Uterus (tissue), 3 donors: ENCODE measurements at regions not wholly inside any gene's neighbourhood (a gene's known extent, or its start where the extent isn't known, plus 50 kb on each side); places are given as distances from the start of the nearest gene placed in this dataset.

ENCODE experiments used
- DNase-seq, 2 donors: peaks; one replicate each; pipeline ENCODE4 v3.0.0-alpha.2; 2019 to 2020
- H3K27ac ChIP-seq, 2 donors: fragments of 200-600 bp; sonication (generic); 1 replicate in 1 of 2; 2 replicates in 1 of 2; pipeline ENCODE4 v1.5.1; 2016 to 2018
- H3K27me3 ChIP-seq, 2 donors: fragments of 200-600 bp; sonication (generic); one replicate each; pipeline ENCODE4 v1.5.1; 2018 to 2019; ENCODE audit warnings: control low read depth in 1 of 2
- H3K36me3 ChIP-seq, 2 donors: fragments of 200-600 bp; sonication (generic); one replicate each; pipeline ENCODE4 v1.5.1; 2019; ENCODE audit warnings: control low read depth in 1 of 2
- H3K4me1 ChIP-seq, 2 donors: fragments of 200-600 bp; sonication (generic); one replicate each; pipeline ENCODE4 v1.5.1; 2018 to 2019; ENCODE audit warnings: control low read depth in 1 of 2
- H3K4me3 ChIP-seq, 2 donors: fragments of 200-600 bp; sonication (generic); 1 replicate in 1 of 2; 2 replicates in 1 of 2; pipeline ENCODE4 v1.5.1; 2018 to 2019; ENCODE audit warnings: mild to moderate bottlenecking in 1 of 2
- H3K9me3 ChIP-seq, 2 donors: fragments of 200-600 bp; sonication (generic); one replicate each; pipeline ENCODE4 v1.5.1; 2019; ENCODE audit warnings: control low read depth in 1 of 2
- CTCF ChIP-seq, 4 experiments: fragments of 200-600 bp in 2 of 4; fragments of 450-650 bp in 2 of 4; sonication (generic) in 2 of 4; IDR thresholded peaks; one replicate each; pipeline ENCODE4 v1.5.1; 2016 to 2019; ENCODE audit warnings: antibody characterized with exemption in 4 of 4, mild to moderate bottlenecking in 2 of 4, moderate library complexity in 1 of 4
- POLR2A ChIP-seq, 2 donors: fragments of 450-650 bp; IDR thresholded peaks; one replicate each; pipeline ENCODE4 v1.6.1; 2016; ENCODE audit warnings: antibody characterized with exemption in 2 of 2, mild to moderate bottlenecking in 1 of 2, moderate library complexity in 1 of 2
- intact Hi-C: fragments of 100-400 bp; cut with DNase I; formaldehyde crosslinking; loops from one replicate; pipeline ENCODE4 v1.15.1; 2023; ENCODE audit warnings: low total_unique reads
- donor health status: DM: yes; HTN: yes; CAD: no.

- DNase-seq: no peak
- intact Hi-C loops: no loop called here
- Histone ChIP-seq H3K9me3 (no peaks in the 10 kb centered on the region), H3K27ac (no peak overlapping the region), H3K4me3 (no peak overlapping the region), H3K4me1 (no peaks in the 10 kb centered on the region), H3K36me3 (no peaks in the 10 kb centered on the region), H3K27me3 (no peaks in the 10 kb centered on the region)
- TF ChIP-seq CTCF (IDR thresholded peaks at IDR 0.05) (no peak), POLR2A (IDR thresholded peaks at IDR 0.05) (no peak)
These were observed 1717.9 kb downstream of the EFNA5 start for GRCh38 chr5:105952875-105953274.

GRCh38 chr5:105947461-105947860, 1723.3 kb downstream of the EFNA5 start:
- no peak for TF ChIP-seq CTCF (IDR thresholded peaks at IDR 0.05)
- no peak for TF ChIP-seq POLR2A (IDR thresholded peaks at IDR 0.05)
- no peaks in the 10 kb centered on the region for H3K27me3 ChIP-seq
- no peak for DNase-seq

GRCh38 chr5:105945203-105945972, 1725.3 kb downstream of the EFNA5 start:
- Histone ChIP-seq H3K4me3 (no peak overlapping the region), H3K4me1 (no peaks in the 10 kb centered on the region), H3K9me3 (no peaks in the 10 kb centered on the region), H3K27me3 (no peaks in the 10 kb centered on the region), H3K27ac (no peak overlapping the region), H3K36me3 (no peaks in the 10 kb centered on the region)
- TF ChIP-seq POLR2A (IDR thresholded peaks at IDR 0.05): no peak
- TF ChIP-seq CTCF (IDR thresholded peaks at IDR 0.05): no peak
- DNase-seq: no peak
- intact Hi-C loops: no loop called here

More at GRCh38 chr5:105947461-105947860, 1723.3 kb downstream of the EFNA5 start:
- intact Hi-C loops: no loop called here
- Histone ChIP-seq H3K27ac (no peak overlapping the region), H3K36me3 (no peaks in the 10 kb centered on the region), H3K4me1 (no peaks in the 10 kb centered on the region), H3K4me3 (no peak overlapping the region), H3K9me3 (no peaks in the 10 kb centered on the region)

GRCh38 chr5:105940181-105940580, 1730.6 kb downstream of the EFNA5 start:
- no peak for TF ChIP-seq POLR2A (IDR thresholded peaks at IDR 0.05)
- no peak for TF ChIP-seq CTCF (IDR thresholded peaks at IDR 0.05)
- no peaks in the 10 kb centered on the region for H3K9me3 ChIP-seq
- no peak for DNase-seq
- intact Hi-C loops: no loop called here
- no peaks in the 10 kb centered on the region for H3K27me3 ChIP-seq
- H3K27ac ChIP-seq: no peak overlapping the region
- no peak overlapping the region for H3K4me3 ChIP-seq
- no peaks in the 10 kb centered on the region for H3K36me3 ChIP-seq
- no peaks in the 10 kb centered on the region for H3K4me1 ChIP-seq

GRCh38 chr5:105934171-105934570, 1736.6 kb downstream of the EFNA5 start:
- H3K4me3 ChIP-seq: no peak overlapping the region
- no peaks in the 10 kb centered on the region for H3K27me3 ChIP-seq
- H3K36me3 ChIP-seq: no peaks in the 10 kb centered on the region
- TF ChIP-seq POLR2A (IDR thresholded peaks at IDR 0.05): no peak
- TF ChIP-seq CTCF (IDR thresholded peaks at IDR 0.05): no peak
- no peaks in the 10 kb centered on the region for H3K4me1 ChIP-seq
- DNase-seq: no peak
- no peak overlapping the region for H3K27ac ChIP-seq
- intact Hi-C loops: no loop called here
- H3K9me3 ChIP-seq: no peaks in the 10 kb centered on the region
